ENCODE measurements at regions not wholly inside any gene's neighbourhood (a gene's known extent, or its start where the extent isn't known, plus 50 kb on each side); places are given as distances from the start of the nearest gene placed in this dataset.

DNA sequence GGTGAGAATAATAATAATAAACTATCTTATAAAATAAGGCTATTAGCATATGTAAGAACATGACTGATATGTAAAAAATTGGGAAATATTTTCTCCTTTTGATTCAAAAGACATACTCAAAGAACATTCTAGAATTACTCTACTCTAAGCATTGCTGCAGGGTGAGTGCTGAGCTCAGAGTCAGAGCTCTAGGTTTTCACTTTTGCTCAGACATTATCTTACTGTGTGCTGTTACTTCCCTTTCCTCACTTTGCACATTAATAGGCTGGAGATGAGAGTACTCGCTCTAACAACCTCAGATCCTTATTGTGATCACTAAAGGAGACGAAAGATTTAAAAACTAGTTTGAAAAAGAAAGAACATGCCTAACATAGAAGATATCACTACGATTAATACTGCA lies 99.4 kb upstream of the C9orf72 start:
- TF ChIP-seq, protein P1, sequence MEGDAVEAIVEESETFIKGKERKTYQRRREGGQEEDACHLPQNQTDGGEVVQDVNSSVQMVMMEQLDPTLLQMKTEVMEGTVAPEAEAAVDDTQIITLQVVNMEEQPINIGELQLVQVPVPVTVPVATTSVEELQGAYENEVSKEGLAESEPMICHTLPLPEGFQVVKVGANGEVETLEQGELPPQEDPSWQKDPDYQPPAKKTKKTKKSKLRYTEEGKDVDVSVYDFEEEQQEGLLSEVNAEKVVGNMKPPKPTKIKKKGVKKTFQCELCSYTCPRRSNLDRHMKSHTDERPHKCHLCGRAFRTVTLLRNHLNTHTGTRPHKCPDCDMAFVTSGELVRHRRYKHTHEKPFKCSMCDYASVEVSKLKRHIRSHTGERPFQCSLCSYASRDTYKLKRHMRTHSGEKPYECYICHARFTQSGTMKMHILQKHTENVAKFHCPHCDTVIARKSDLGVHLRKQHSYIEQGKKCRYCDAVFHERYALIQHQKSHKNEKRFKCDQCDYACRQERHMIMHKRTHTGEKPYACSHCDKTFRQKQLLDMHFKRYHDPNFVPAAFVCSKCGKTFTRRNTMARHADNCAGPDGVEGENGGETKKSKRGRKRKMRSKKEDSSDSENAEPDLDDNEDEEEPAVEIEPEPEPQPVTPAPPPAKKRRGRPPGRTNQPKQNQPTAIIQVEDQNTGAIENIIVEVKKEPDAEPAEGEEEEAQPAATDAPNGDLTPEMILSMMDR (IDR thresholded peaks at IDR 0.05) = no peak

DNA sequence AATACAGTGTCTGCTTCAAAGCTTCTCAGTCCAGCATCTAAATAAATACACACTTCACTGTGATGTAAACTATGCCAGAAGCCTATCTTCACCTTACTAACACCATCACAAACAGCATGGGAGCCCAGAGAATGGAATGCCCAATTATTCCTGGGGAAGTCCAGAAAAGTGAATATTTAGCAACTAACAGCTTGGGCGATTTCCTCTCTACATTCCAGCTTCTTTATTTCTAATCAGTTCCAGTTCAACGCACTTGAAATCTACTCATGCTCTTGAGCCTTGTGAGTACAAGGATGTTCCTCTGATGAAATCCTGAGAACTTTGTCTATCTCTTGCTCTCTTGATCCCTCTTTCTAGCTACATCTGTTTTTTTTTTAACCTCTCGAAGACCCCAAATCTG lies 100.4 kb upstream of the C9orf72 start:
- TF ChIP-seq, protein P1 (IDR thresholded peaks at IDR 0.05) = no peak

DNA sequence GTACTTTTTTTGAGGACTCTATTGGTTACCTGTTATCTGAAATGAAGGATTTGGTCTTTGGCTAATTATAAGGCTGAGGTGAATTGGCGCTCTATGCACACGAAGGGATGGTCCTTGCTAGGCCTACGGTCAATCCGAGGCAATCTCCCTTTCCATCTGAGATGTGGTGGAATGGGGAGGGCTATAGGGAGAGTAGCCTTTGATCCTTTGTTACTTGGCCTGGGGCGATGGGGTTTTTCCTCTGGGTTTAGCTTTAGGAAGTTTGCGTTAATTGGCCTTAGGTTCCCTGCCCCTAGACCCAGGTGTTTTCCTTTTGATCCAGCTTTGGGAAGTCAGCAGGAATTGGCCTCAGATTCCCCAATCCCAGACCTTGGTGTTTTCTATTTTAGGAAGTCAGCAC lies 102.1 kb upstream of the C9orf72 start:
- TF ChIP-seq, protein P1 (IDR thresholded peaks at IDR 0.05) = no peak

DNA sequence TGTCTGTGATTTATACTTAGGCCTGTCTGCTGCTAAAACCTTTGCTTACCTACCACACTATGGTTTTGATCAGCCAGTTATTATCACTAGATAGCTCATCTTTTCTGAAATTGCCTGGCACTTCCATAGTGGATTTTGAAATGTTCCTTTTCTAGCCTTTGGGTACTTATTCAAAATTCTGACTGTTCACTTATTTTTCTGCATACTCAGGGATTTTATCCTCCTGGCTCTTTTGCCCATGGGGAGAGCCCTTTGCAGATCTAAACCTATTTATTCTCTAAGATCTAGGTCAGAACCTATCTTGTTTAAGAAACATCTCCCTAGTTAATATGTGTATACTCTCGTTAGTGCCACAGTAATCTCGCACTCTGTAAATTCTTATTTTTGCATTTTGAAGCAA lies 103.5 kb upstream of the C9orf72 start:
- TF ChIP-seq, protein P1 (IDR thresholded peaks at IDR 0.05) = no peak

DNA sequence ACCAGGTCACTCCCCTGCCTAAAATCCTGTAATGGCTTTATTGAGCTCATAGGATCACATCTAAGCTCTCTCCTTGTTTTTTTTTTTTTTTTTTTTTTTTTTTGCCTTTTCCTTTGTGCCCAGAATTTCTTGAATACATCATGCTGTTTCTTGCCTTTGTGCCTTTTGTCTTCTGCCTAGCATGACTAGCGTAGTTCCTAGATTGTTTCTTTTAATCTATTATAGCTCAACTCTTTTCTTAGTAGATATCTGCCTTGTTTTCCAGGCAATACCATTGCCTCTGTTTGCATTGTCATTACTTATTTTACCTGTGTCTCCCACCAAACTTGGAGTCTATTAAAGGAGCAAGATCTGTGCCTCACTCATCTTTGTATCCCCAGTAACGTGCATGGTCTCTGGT lies 106.1 kb upstream of the C9orf72 start:
- TF ChIP-seq, protein P1 (IDR thresholded peaks at IDR 0.05) = no peak

DNA sequence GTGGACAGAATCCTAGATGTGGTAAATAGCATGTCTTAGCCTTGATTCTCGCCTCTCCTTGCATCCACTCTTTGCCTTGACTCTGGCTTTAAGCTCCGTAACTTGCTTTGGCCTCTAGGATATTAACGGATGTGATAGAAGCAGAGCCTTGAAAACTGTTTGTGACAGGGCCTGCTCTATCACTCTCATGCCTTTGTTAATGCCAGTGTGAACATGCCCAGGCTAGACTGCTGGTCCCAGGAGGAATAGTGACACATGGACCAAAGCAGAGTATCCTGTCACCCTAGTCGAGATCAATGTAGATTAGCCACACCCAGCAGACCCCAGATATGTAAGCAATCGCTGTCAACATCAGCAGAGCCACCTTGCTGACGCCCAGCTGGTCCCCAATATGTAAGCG lies 109.9 kb upstream of the C9orf72 start:
- TF ChIP-seq, protein P1 (IDR thresholded peaks at IDR 0.05) = no peak

DNA sequence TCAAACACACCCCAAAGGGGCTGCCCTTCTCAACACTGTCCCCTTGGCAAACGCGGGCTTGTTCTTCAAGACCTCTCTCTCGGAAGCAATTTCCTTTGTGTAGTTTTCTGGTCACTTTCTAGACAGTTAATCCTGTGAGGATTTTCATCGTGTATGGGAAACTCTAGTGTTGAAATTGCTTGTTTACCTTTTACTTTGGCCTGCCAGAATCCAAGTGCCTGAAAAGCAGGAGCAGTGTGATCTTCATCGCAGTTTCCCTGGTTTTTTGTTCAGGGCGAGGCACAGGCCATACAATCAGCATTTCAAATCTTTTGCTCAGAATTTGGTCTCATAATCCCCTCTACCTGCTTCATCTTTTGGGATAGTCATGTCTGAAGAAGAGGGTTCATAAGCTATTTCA lies 115.7 kb upstream of the C9orf72 start:
- TF ChIP-seq, protein P1 (IDR thresholded peaks at IDR 0.05) = no peak

DNA sequence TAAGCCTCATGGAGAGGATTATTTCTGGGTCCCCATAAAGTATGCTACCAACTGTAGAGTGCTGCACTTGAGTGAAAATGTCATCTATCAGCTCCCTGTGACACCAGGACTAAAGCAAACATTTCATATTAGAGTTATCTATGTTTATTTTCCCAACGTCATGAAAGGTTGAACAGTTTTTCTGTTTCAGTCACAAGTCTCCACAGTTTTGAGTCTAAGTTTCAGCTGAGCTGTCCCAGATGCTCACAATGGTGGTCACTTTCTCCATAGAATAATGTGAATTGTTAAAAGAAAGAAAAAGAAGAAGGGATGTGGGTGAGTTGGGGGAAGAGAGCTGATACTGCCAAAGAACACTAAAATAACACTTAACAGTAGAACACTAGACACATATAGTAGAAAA lies 126.3 kb upstream of the C9orf72 start:
- TF ChIP-seq, protein P1 (IDR thresholded peaks at IDR 0.05) = no peak
